ENCODE measurements at regions not wholly inside any gene's neighbourhood (a gene's known extent, or its start where the extent isn't known, plus 50 kb on each side); places are given as distances from the start of the nearest gene placed in this dataset.

- no peak for TF ChIP-seq EGR1 (IDR thresholded peaks at IDR 0.05; ENCODE audit: borderline replicate concordance, low read depth, low read length)
- TF ChIP-seq CTCF (IDR thresholded peaks at IDR 0.05; ENCODE audit: control extremely low read depth in 1 of 3, insufficient read depth in 1 of 3, low read depth in 1 of 3, low read length in 3 of 3) = no peak
- no peak for TF ChIP-seq TAF1 (IDR thresholded peaks at IDR 0.05; ENCODE audit: low read depth, low read length)
- TF ChIP-seq BRCA1 (IDR thresholded peaks at IDR 0.05; ENCODE audit: low read depth, low read length) = no peak
- no peak for TF ChIP-seq RFX5 (IDR thresholded peaks at IDR 0.05; ENCODE audit: borderline replicate concordance, low read depth, low read length)
- no peak for TF ChIP-seq YY1 (IDR thresholded peaks at IDR 0.05; ENCODE audit: low read depth, low read length)
- no peak for TF ChIP-seq CREB1 (IDR thresholded peaks at IDR 0.05)
- no peak for TF ChIP-seq SIX5 (IDR thresholded peaks at IDR 0.05; ENCODE audit: low read depth, low read length)
- TF ChIP-seq POLR2AphosphoS5 (IDR thresholded peaks at IDR 0.05; ENCODE audit: low read depth, low read length) = no peak
- TF ChIP-seq SP2 (IDR thresholded peaks at IDR 0.05; ENCODE audit: low read length) = no peak
- no peak for TF ChIP-seq JUND (IDR thresholded peaks at IDR 0.05; ENCODE audit: low read length)
Measured at GRCh38 chr5:133728475-133728874, 116.1 kb upstream of the FSTL4 start.
